Right ventricle myocardium superior (tissue), 1 donor: ENCODE measurements at regions not wholly inside any gene's neighbourhood (a gene's known extent, or its start where the extent isn't known, plus 50 kb on each side); places are given as distances from the start of the nearest gene placed in this dataset.
A peak's percentile ranks its signal among the peaks of the same experiment; 100 is the strongest.

Experiments used
- ATAC-seq: fragments of 200-7000 bp; cut with Tn5 transposase; one replicate; pipeline ENCODE4 v1.9.1; 2020; ENCODE audit warnings: mild to moderate bottlenecking; ENCODE audit not compliant: poor library complexity
- DNase-seq: peaks from one replicate; pipeline ENCODE4 v3.0.0-alpha.2; 2020
- intact Hi-C: fragments of 100-400 bp; cut with DNase I; formaldehyde crosslinking; loops from one replicate; pipeline ENCODE4 v1.11.2; 2022
- donor health status: DM: no; HTN: yes; CAD: no; lungs with severe emphysema.

DNA sequence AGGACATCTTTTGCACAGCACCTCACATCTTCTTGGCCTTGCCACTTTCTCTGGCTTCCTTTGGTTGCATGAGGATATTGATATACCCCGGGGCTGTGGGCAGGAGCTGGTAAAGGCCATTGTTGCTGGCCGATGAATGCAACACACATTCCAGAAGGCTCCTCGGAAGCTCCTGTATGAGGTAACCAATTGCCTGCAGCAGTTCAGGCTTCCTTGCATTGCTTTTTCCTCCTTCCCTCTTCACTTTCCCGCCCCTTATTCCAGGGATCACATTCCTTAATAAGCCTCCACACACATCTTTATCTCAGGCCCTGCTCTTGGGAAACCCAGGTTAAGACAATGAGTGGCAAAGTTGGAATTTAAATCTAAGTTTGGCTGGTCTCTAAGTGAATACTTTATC lies 505.4 kb upstream of the CLINT1 start:
- DNase-seq (no peak), ATAC-seq (no peak)
- intact Hi-C loops = no loop called here

DNA sequence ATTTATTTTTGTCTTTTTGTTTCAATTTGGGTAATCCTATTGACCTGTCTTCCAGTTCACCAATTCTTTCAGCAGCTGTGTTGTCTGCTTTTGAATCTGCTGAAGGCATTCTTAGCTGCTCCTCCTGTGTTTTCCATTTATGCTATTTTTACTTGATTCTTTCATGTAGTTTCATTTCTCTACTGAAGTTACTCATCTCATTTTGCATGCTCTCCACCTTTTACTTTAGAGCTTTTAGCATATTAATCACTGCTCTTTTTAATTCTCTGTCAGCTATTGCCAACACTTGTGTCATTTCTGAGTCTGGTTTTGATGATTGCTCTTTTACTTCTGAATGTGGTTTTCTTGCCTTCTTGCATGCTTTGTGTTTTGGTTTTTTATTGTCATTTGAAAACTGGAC lies 496.0 kb upstream of the CLINT1 start:
- DNase-seq (no peak), ATAC-seq (no peak)
- intact Hi-C loops = no loop called here

DNA sequence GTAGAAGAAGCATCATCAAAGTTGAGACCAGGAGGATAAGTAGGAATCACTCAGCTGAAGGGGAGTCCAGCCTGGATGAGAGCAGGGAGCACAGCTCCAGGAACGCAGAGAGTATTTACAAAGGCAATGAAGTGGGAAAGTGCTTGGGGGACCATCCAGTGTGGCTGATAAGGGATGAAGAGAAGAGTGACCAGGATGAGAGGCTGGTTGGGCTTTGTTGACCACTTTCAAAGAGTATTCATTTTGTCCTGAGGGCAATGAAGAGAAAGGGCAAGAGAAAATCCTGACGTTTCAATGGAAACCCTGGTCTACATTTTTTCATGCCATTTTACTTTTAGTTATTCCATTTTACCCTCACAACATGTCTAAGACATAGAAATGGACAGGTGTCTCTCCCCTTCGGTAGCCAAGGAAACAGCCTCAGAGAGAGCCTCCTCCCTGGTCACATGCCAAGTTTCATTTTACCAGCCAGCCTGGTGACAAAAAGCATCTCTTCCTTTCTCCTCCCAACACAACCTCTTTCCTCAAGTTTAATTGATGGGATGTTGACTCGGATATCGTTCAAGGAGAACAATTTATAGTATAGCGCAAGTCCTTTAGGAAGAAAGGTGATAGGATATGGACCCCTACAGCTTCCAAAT lies 492.7 kb upstream of the CLINT1 start:
- intact Hi-C loops = no loop called here
- no peak for DNase-seq
- no peak for ATAC-seq

DNA sequence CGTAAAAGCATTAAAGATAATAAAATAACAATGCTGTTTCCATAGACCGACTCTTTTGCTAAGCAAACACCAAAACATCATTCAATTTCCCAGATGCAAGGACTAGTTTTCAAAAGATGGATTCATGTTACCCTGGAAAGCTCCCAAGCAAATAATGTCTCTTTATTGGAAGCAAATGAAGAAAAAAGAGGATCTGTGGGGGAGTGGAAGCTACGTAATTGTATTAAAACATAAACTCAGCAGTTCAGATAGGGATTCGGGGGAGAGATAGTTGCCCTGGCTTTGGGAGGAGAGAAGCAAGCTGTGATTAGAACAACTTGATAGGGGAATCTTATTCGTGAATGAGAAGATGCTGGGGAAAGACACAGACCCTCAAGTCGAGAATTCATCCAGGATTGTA lies 491.0 kb upstream of the CLINT1 start:
- ATAC-seq (no peak), DNase-seq (no peak)
- intact Hi-C loops = no loop called here

DNA sequence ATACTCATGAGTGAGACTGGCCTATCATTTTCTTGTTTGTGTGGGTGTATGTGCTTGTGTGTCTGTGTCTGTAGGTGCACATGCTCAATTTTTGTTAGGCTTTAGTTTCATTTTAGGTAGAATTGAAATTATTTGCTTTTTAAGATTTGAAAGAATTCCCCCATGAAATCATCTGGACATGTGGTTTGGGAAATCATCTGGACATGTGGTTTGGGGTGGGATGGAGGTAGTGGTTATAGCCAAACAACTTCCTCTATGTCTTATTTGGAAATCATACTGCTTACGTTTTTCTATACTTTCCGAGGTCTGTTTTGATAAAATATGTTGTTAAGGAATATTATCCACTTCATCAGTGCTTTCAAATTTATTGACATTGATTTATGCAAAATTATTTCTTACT lies 485.4 kb upstream of the CLINT1 start:
- ATAC-seq = no peak
- no peak for DNase-seq
- intact Hi-C loops = no loop called here

DNA sequence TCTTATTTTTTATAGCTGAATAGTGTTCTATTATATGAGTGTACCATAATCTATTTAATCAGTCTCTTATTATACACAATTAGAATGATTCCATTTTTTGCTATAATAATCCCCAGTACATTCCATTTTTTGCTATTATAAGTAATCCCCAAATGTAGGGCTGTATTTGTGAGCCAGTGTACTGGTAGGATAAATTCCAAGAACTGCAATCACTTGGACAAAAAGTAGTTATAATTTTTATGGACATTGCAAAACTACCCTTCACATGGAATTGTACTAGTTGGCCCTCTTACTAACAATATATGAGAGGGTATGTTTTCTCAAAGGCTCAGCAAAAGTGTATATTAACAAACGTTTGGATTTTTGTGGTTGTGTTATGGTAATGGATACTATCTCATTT lies 481.7 kb upstream of the CLINT1 start:
- no peak for DNase-seq
- ATAC-seq = peak; percentile 25
- intact Hi-C loops = no loop called here

DNA sequence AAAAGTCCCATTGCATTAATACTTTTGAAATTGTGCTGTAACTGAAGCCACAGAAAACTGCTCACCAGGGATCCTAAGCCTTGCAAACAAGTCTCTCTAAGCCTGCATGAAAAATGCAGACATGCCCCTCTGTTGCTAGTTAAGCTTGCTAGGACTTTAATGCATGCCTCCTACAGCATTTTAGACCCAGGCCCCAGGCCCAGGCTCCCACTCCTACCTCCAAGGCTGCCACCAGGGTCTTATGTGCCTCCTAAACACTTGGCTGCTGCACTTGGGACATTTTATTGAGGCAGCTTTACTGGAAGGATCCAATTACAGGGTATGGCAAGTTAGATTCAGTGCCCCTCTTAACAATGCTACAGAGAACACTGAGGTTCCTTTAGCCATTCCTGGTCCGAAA lies 467.3 kb upstream of the CLINT1 start:
- ATAC-seq (no peak), DNase-seq (no peak)
- intact Hi-C loops = no loop called here

DNA sequence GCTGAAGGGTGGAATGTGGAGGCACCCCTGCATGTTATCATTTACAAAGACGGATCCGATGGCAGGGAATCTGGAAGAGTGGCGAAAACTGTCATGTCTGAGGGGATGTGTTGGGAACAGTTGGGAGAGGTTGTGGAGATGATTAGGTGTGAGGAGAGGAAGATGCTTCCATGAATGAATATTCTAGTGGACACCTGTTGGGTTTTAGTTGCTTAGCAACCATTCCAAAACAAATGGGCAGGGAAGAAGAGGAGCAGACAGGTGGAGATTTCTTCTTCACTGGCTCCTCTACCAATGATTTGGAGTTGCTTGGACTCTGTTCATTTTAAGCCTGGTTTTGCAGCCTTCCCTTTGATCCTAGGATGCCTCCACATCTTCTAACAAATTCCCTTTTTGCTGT lies 465.3 kb upstream of the CLINT1 start:
- ATAC-seq (no peak), DNase-seq (no peak)
- intact Hi-C loops = no loop called here

DNA sequence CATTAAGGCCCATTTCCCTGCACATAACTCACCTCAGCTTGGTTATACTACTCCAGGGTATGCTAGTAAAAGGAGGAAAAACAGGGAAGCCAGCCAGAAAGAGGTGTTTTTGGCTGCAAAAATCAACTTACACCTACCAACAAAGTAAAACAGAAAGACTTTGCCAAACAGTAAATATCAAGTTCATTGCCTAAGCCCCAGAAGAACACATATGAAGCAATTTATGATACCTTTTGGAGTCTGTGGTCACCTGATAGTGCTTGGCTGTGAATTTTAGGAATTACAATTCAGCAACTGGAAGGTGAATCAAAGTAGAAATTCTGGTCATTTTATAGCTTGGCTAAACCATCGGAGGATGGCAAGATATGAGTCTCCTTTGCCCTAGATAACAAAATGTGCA lies 463.7 kb upstream of the CLINT1 start:
- intact Hi-C loops = no loop called here
- DNase-seq (no peak), ATAC-seq (no peak)

DNA sequence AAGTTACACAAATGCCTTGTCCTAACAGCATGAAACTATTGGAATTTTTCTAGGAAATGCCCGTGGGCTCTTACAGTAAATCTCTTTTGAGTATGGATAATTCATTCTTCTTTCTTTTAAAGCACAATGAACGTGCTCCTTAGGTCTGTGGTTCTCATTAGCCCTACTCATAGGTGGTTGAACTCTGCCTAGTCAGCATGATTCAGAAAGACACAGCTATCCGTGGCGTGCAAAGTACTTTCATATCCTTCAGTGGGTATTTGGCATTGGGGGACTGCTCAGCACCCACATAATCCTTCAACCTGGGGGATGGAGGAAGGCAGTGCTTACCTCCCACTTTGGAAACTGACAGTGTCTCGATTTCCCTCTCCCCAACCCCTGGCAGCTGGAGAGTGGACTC lies 462.0 kb upstream of the CLINT1 start:
- intact Hi-C loops = no loop called here
- no peak for DNase-seq
- ATAC-seq = no peak

DNA sequence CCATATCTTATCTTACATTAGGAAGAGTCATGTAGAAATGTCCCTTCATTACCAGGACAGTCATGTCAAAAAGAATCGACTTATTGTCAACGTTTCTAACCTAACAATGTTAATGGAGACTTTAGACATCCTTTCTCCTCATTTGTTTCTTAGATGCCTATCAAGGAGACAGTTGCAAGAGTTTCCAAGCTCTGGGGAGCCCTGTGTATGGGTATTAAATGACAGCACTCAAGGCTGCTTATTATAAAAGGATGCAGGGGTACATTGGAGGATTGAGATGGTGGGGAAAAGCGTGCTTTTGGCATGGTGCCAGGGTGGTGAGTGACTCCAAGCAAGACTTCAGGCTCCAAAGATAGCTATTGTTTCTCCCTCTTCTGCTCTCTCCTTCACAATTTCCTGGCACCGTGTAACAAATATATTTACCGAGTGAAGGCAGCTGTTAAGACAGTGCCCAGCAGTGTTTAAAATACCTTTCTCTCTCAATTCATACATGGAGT lies 461.3 kb upstream of the CLINT1 start:
- intact Hi-C loops = no loop called here
- no peak for ATAC-seq
- no peak for DNase-seq

DNA sequence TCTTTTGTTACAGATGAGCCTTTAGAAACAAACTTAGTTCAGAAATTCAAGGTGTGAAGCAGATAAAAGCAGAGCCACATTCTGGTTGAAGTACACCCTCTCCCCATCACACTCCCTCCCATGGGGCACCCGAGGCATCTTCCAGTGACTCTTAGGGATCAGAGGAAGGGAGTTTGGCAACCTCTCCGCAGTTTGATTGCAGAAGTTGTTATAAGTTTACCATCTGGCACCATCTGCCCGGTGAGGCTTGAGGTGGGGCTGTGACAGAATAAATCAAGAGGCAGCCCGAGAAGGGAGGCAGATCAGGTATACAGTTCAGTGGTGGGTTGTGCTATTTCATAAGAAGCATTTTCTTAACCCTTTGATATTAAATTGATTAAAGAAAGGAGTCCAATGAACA lies 458.6 kb upstream of the CLINT1 start:
- no peak for DNase-seq
- intact Hi-C loops = no loop called here
- ATAC-seq = no peak

DNA sequence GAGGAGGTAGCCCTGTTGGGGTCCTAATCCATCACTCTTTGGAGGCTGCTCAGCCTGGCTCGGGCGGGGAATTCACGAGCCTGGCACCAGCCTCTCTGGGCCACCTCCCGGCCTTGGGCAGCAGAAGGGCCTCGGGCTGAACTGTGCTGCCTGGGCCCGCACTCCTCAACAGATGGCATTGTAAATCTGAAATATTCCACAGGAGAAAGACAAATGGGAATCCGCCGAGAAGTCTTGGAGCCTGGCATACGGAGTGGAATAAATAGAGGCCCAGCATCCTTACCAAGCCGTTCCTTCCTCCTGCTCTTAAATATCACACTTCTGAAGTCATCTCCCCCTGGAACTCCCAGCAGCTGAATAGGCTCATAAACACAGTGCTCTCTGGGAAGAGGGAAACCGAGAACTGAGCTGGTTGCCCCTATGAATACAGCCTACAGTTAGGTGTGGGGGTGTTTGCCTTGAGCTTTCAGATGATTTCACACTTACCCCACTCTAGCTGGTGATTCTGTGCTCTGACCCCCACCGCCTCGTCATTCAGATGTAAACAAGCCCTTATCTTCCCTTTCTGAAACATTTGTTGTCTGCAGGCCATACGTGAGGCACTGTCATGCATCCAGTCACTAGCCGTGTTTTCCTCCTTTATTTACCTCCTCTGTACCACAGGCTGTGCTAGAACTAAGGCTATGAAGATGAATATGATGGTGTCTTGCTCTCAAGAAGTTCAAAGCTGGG lies 455.0 kb upstream of the CLINT1 start:
- intact Hi-C loops = no loop called here
- no peak for DNase-seq
- no peak for ATAC-seq

DNA sequence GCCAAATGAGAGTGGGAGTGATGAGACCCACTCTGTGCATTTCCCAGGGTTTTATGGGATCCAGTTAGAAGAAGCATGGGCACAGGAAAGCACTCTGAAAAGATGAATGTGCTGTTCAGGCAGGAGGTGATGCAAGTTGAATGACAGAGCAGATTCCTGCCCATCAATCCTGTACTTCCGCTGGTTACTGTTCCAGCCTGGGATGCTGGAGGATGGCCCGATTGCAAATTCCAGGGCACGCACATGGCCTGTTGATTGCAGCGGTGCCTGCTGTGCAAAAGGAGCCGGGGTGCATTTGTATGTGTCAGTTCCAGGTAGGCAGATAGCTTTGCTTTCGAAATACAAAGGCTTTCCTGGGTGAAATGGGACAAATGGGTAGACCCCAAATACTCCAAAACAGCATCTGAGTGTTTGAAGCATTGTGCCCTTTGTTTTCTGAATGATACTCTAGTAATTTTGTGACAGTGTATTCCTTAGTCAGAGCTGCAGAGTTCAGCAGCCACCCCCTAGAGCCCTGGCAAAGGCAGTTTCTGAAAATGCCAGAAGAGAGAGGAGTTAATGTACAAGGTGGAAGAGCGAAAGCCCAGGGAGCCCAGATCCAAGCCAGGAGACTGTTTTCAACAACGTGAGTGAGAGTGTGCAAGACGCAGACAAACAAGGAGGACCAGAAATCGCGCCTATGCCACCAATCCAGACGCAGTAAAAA lies 454.2 kb upstream of the CLINT1 start:
- ATAC-seq = no peak
- intact Hi-C loops = no loop called here
- no peak for DNase-seq

DNA sequence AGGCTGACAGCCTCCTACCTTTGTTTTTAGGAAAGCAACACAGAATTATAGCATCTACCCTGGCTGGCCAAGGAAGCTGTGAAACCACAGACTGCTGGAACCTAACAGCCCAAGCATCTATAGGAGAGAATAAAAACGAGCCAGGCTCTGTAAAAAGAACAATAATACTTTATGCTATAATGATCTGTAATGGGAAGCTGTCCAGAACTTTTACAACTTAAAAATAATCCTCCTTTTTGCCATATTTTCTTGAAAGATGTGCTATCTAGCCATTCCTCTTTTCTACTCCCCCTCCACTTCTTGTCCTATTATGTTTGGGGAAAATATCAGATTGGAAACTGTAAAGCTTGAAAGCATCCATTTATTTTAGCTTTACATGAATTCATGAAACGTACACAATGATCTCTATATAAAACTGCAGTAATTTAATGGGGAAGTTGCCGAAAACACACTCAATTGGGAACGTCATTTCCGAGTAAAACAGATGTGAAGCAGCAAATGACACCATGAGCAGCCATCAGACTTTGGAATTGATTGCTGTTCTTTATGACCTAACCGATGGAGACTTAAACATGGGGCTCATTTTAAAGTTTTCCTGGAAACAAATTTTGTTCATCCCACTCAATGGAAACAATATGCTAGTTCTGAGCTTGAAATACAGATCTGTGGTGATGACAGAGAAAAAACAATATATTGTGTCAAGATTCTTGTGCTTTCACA lies 450.3 kb upstream of the CLINT1 start:
- ATAC-seq = no peak
- intact Hi-C loops = no loop called here
- DNase-seq = no peak

DNA sequence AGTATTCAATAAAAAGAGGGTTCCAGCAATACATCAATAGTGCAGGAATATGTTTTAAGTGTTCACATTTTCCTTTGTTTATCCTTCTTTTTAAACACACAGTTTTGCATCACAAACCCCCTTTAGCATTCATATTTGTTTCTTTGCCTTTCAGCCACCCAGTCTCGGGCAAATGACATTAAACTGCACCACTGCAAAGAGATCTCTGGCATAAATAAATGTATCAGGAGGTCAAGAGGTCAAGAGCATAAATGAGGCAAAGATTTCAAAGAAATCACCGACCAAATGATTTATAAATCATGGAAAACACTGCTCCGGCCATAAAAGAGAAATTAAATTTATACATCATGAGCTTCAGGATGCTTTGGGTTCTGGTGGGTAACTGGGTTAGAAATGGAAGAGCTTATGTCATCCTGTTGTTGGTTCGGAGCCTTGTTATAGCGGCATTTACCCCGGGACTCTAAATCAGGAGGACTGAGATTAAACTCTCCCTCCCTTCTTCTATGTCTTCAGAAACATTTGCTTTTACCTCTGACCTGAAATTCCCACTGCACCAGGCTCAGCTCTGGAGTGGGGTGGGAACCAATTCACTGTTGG lies 449.6 kb upstream of the CLINT1 start:
- ATAC-seq (no peak), DNase-seq (no peak)
- intact Hi-C loops = no loop called here

DNA sequence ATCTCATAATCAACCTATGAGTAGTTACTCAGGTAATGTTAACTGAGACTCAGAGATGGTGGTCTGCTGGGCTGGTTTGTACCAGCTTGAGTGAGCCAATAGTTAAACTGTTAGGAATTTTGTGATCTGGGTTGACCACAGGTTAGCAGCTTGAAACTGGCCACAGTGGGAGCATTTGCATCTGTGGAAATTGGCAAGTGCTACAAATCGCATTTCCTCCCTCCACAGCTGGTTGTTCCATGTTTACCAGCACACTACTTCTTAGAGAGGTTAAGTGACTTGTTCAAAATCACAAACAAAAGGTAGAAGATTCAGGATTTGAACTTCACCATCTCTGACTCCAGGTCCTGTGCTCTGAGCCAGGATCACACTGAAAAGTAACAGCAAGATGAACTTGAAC lies 446.9 kb upstream of the CLINT1 start:
- intact Hi-C loops = no loop called here
- ATAC-seq (no peak), DNase-seq (no peak)

DNA sequence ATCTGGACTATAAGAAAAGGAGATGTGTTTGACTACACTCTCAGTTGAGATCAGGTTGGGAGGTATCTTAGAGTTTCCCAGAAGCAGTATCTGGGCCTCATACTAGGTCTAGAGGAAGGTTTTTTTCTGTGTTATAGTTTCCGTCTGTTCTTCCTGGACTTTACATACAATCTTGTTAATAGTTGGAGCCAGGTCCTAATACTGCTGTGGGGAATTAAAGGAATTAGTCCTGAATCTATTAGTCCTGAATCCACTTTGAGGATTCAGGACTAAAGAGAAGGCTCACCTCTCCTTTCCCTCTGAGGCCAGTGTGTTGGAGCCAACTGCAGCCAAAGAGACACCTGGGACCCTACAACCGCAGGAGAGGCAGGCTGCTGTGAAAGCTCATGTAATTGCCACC lies 445.7 kb upstream of the CLINT1 start:
- intact Hi-C loops = no loop called here
- DNase-seq (no peak), ATAC-seq (no peak)

DNA sequence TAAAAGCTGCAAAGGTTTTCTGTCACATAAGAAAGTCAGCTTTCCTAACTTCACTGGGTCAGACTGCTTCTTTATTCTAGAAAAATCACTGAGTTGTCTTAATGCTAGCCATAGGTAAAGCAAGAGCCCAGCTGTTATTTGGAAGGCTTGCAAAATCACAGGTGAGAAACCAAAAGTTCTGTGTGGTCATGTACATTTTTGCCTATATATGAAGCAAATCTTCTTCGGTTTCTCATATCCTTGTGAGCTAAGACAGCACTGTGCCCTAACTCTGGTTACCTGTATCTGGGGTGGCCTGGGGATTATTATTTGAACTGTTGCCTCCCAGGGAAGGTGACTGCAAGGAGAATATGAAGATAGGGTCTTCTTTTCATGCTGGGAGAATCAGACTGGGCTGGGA lies 444.9 kb upstream of the CLINT1 start:
- ATAC-seq (no peak), DNase-seq (no peak)
- intact Hi-C loops = no loop called here
